ENCODE measurements at regions not wholly inside any gene's neighbourhood (a gene's known extent, or its start where the extent isn't known, plus 50 kb on each side); places are given as distances from the start of the nearest gene placed in this dataset.
"Not testable (repeated sequence)": the region's sequence is repeated elsewhere in the genome, so short reads cannot be mapped to it uniquely, and the experiment has no call there.

GRCh38 chr4:126756050-126756829 is 876.5 kb upstream of the INTU start:
- DNase-seq, result no peak

GRCh38 chr4:126757219-126757618 is 875.5 kb upstream of the INTU start:
- DNase-seq, result no peak

- no peak for DNase-seq
Measured at GRCh38 chr4:126758493-126758892, 874.3 kb upstream of the INTU start.

- no peak for DNase-seq
Measured at GRCh38 chr4:126761947-126762662, 870.7 kb upstream of the INTU start.

GRCh38 chr4:126762663-126763247 is 870.0 kb upstream of the INTU start:
- DNase-seq, result no peak

GRCh38 chr4:126766241-126766640 is 866.5 kb upstream of the INTU start:
- DNase-seq, result no peak

- DNase-seq, result no peak
Measured at GRCh38 chr4:126768338-126768737, 864.4 kb upstream of the INTU start.

- DNase-seq, result not testable (repeated sequence)
Measured at GRCh38 chr4:126770811-126771553, 861.8 kb upstream of the INTU start.

GRCh38 chr4:126771618-126772017 is 861.1 kb upstream of the INTU start:
- not testable (repeated sequence) for DNase-seq

- DNase-seq, result no peak
Measured at GRCh38 chr4:126772662-126773061, 860.1 kb upstream of the INTU start.

GRCh38 chr4:126775485-126776106 is 857.2 kb upstream of the INTU start:
- DNase-seq, result no peak

- DNase-seq, result no peak
Measured at GRCh38 chr4:126776361-126776760, 856.4 kb upstream of the INTU start.

GRCh38 chr4:126777649-126778048 is 855.1 kb upstream of the INTU start:
- no peak for DNase-seq

GRCh38 chr4:126778348-126778747 is 854.4 kb upstream of the INTU start:
- DNase-seq, result no peak

- DNase-seq, result no peak
Measured at GRCh38 chr4:126779001-126779400, 853.8 kb upstream of the INTU start.

GRCh38 chr4:126779436-126780166 is 853.2 kb upstream of the INTU start:
- DNase-seq, result no peak

GRCh38 chr4:126783191-126783590 is 849.6 kb upstream of the INTU start:
- no peak for DNase-seq

GRCh38 chr4:126784966-126785580 is 847.7 kb upstream of the INTU start:
- no peak for DNase-seq

- no peak for DNase-seq
Measured at GRCh38 chr4:126790633-126791032, 842.1 kb upstream of the INTU start.

- DNase-seq, result no peak
Measured at GRCh38 chr4:126794363-126794762, 838.4 kb upstream of the INTU start.

GRCh38 chr4:126798214-126798613 is 834.5 kb upstream of the INTU start:
- no peak for DNase-seq

- no peak for DNase-seq
Measured at GRCh38 chr4:126799416-126799815, 833.3 kb upstream of the INTU start.

Measured in 8988T (cell line).